NCI-H345 treated with DMSO at 0.1 percent for 48 hours (cell line): ENCODE measurements at regions not wholly inside any gene's neighbourhood (a gene's known extent, or its start where the extent isn't known, plus 50 kb on each side); places are given as distances from the start of the nearest gene placed in this dataset.
"Not testable (repeated sequence)": the region's sequence is repeated elsewhere in the genome, so short reads cannot be mapped to it uniquely, and the experiment has no call there.

Experiments
- DNase-seq: peaks from one replicate; lab custom pipeline; 2025; ENCODE audit not compliant: unreplicated experiment; lab: John Stamatoyannopoulos, UW

GRCh38 chr5:161042443-161042842, 190.4 kb upstream of the ATP10B start:
- no peak for DNase-seq

- DNase-seq: no peak
These were observed 188.8 kb upstream of the ATP10B start for GRCh38 chr5:161040818-161041217.

- no peak for DNase-seq
These were observed 184.3 kb upstream of the ATP10B start for GRCh38 chr5:161036296-161036695.

- no peak for DNase-seq
These were observed 182.4 kb upstream of the ATP10B start for GRCh38 chr5:161034451-161034850.

- DNase-seq: no peak
These were observed 178.2 kb upstream of the ATP10B start for GRCh38 chr5:161030229-161030628.

GRCh38 chr5:161027763-161028162, 175.8 kb upstream of the ATP10B start:
- no peak for DNase-seq

GRCh38 chr5:161023551-161023950, 171.5 kb upstream of the ATP10B start:
- DNase-seq: peak; percentile 31

- no peak for DNase-seq
These were observed 170.1 kb upstream of the ATP10B start for GRCh38 chr5:161022151-161022550.

GRCh38 chr5:161009817-161010216, 157.8 kb upstream of the ATP10B start:
- DNase-seq: no peak

- DNase-seq: no peak
These were observed 157.2 kb upstream of the ATP10B start for GRCh38 chr5:161009194-161009593.

GRCh38 chr5:161007879-161008278, 155.9 kb upstream of the ATP10B start:
- DNase-seq: no peak

- DNase-seq: peak; percentile 72
These were observed 150.6 kb upstream of the ATP10B start for GRCh38 chr5:161002571-161003074.

GRCh38 chr5:161001604-161002003, 149.6 kb upstream of the ATP10B start:
- no peak for DNase-seq

GRCh38 chr5:161001142-161001541, 149.1 kb upstream of the ATP10B start:
- not testable (repeated sequence) for DNase-seq

GRCh38 chr5:160991205-160991604, 139.2 kb upstream of the ATP10B start:
- DNase-seq: no peak

GRCh38 chr5:160979385-160979784, 127.4 kb upstream of the ATP10B start:
- no peak for DNase-seq

- DNase-seq: no peak
These were observed 126.9 kb upstream of the ATP10B start for GRCh38 chr5:160978944-160979343.

GRCh38 chr5:160976181-160976580, 124.2 kb upstream of the ATP10B start:
- DNase-seq: no peak

GRCh38 chr5:160970605-160971191, 118.7 kb upstream of the ATP10B start:
- DNase-seq: peak; percentile 44

- DNase-seq: no peak
These were observed 117.6 kb upstream of the ATP10B start for GRCh38 chr5:160969645-160970044.

GRCh38 chr5:160968480-160968879, 116.5 kb upstream of the ATP10B start:
- no peak for DNase-seq

GRCh38 chr5:160966921-160967320, 114.9 kb upstream of the ATP10B start:
- no peak for DNase-seq

GRCh38 chr5:160961761-160962160, 109.8 kb upstream of the ATP10B start:
- no peak for DNase-seq
